ENCODE measurements at regions not wholly inside any gene's neighbourhood (a gene's known extent, or its start where the extent isn't known, plus 50 kb on each side); places are given as distances from the start of the nearest gene placed in this dataset.

GRCh38 chr2:8236391-8236790 is 445.5 kb upstream of the ID2 start:
- RAD21 ChIA-PET (ENCODE audit: low non-redundant PET in 1 of 2, low total read pairs in 2 of 2, uncharacterized antibody in 2 of 2, unreplicated experiment in 2 of 2): no interaction called here
- POLR2A ChIA-PET: no interaction called here
- Histone ChIP-seq H3K4me2 (ENCODE audit: low read length) (no peak overlapping the region), H3K9me2 (ENCODE audit: insufficient read depth) (no peaks in the 10 kb centered on the region), H3K36me3 (ENCODE audit: control insufficient read depth in 1 of 2, insufficient read depth in 2 of 2, low read length in 2 of 2) (no peaks in the 10 kb centered on the region), H3K79me2 (ENCODE audit: insufficient read depth, low read length) (no peaks in the 10 kb centered on the region), H3K4me1 (ENCODE audit: control insufficient read depth in 1 of 2, insufficient read depth in 2 of 2, low read length in 2 of 2) (no peaks in the 10 kb centered on the region), H3K4me3 (replicated peaks in 1 of 2; ENCODE audit: low read depth in 1 of 2, low read length in 2 of 2) (no peak overlapping the region), H3K9ac (ENCODE audit: low read length) (no peak overlapping the region), H3K27me3 (ENCODE audit: insufficient read depth, low read length) (0 out of 2 replicates have a peak, but pooled peaks cover 4% of the 10 kb centered on the region), H3K9me3 (ENCODE audit: control insufficient read depth in 1 of 2, insufficient read depth in 1 of 2, low read depth in 1 of 2, low read length in 2 of 2) (no peaks in the 10 kb centered on the region), H3K27ac (ENCODE audit: low read depth, low read length) (no peak overlapping the region), H4K20me1 (ENCODE audit: insufficient read depth) (no peaks in the 10 kb centered on the region), H2AFZ (ENCODE audit: low read depth, low read length, poor library complexity, severe bottlenecking) (no peak overlapping the region)
- CTCF ChIA-PET: no interaction called here
- ATAC-seq: no peak
- DNase-seq (ENCODE audit: low read depth, low spot score): no peak
- no peak for TF ChIP-seq SP1 (IDR thresholded peaks at IDR 0.05; ENCODE audit: low read depth)
- no peak for TF ChIP-seq MAX (IDR thresholded peaks at IDR 0.05)
- no peak for TF ChIP-seq ATF3 (IDR thresholded peaks at IDR 0.05)
- TF ChIP-seq TCF7L2 (IDR thresholded peaks at IDR 0.05; ENCODE audit: borderline replicate concordance, extremely low read depth, insufficient read depth, insufficient read length): no peak
- no peak for TF ChIP-seq RAD21 (IDR thresholded peaks at IDR 0.05; ENCODE audit: low read depth)
- TF ChIP-seq ELF1 (IDR thresholded peaks at IDR 0.05; ENCODE audit: borderline replicate concordance, low read depth): no peak
- TF ChIP-seq ZBTB33 (IDR thresholded peaks at IDR 0.05; ENCODE audit: extremely low read depth, insufficient replicate concordance, low read length): no peak
- TF ChIP-seq EZH2phosphoT487 (IDR thresholded peaks at IDR 0.05; ENCODE audit: borderline replicate concordance): no peak
- no peak for TF ChIP-seq EZH2 (IDR thresholded peaks at IDR 0.05)
- no peak for TF ChIP-seq POLR2AphosphoS5 (IDR thresholded peaks at IDR 0.05; ENCODE audit: low read depth, low read length)
- TF ChIP-seq POLR2A (IDR thresholded peaks at IDR 0.05; ENCODE audit: borderline replicate concordance, extremely low read depth, insufficient read depth, insufficient read length): no peak
- intact Hi-C loops (cut with micrococcal nuclease): no loop called here
- no TSS peak for BruUV-seq (replicated peaks)
